ENCODE measurements at regions not wholly inside any gene's neighbourhood (a gene's known extent, or its start where the extent isn't known, plus 50 kb on each side); places are given as distances from the start of the nearest gene placed in this dataset.

DNA sequence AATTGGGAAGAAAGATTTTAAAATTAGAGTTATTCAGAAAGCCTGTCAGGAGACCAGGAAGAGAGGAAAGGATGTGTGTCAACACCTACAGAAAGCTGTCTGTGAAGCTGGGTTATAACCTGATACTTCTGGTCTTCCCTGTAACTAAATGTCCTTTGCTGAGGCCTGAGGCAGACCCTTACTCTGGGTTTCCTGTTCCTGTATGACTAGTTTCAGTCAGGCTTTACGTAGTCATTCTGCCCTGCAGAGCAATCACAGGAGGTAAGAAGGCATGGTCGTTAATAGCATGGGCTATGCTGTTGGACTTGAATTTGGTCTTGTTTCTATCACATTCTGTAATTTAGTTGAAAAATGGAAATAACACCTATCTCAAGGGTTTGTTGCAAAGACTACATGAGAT lies 110.5 kb upstream of the IGFBP7 start:
- peaks cover 6% of the 10 kb centered on the region for H3K9me3 Mint-ChIP-seq
- no peaks in the 10 kb centered on the region for H3K4me1 Mint-ChIP-seq
- H3K27ac Mint-ChIP-seq (ENCODE audit: unreplicated experiment), result no peak overlapping the region
- H3K27me3 Mint-ChIP-seq (ENCODE audit: low read depth), result no peaks in the 10 kb centered on the region
- DNase-seq (ENCODE audit: low read depth, low spot score), result no peak
- TF ChIP-seq, protein P1, sequence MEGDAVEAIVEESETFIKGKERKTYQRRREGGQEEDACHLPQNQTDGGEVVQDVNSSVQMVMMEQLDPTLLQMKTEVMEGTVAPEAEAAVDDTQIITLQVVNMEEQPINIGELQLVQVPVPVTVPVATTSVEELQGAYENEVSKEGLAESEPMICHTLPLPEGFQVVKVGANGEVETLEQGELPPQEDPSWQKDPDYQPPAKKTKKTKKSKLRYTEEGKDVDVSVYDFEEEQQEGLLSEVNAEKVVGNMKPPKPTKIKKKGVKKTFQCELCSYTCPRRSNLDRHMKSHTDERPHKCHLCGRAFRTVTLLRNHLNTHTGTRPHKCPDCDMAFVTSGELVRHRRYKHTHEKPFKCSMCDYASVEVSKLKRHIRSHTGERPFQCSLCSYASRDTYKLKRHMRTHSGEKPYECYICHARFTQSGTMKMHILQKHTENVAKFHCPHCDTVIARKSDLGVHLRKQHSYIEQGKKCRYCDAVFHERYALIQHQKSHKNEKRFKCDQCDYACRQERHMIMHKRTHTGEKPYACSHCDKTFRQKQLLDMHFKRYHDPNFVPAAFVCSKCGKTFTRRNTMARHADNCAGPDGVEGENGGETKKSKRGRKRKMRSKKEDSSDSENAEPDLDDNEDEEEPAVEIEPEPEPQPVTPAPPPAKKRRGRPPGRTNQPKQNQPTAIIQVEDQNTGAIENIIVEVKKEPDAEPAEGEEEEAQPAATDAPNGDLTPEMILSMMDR (conservative IDR thresholded peaks at IDR 0.05), result no peak
- H3K4me3 Mint-ChIP-seq, result no peak overlapping the region
- no peaks in the 10 kb centered on the region for H3K36me3 Mint-ChIP-seq (ENCODE audit: low read depth)

DNA sequence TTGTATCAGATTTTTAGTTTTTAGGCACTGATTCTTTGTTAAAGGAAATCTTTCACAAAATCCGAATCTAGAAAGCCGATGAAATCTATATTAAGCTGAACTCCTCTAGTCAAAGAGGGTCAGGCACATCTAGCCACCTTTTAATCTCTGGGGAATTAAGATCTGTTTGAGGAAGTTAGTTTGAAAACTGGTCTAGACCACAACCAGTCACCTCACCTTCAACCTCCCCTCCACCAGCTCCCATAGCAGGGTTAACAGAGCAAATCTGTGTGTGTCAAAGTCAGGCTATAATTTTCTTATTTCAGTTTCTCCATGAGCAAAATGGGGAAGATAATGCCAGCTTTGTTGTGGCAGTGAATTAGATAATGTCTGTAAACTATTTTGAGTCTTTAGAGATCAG lies 110.0 kb upstream of the IGFBP7 start:
- H3K27ac Mint-ChIP-seq (ENCODE audit: unreplicated experiment), result no peak overlapping the region
- DNase-seq (ENCODE audit: low read depth, low spot score), result no peak
- TF ChIP-seq, protein P1 (conservative IDR thresholded peaks at IDR 0.05), result no peak
- no peaks in the 10 kb centered on the region for H3K27me3 Mint-ChIP-seq (ENCODE audit: low read depth)
- H3K36me3 Mint-ChIP-seq (ENCODE audit: low read depth), result no peaks in the 10 kb centered on the region
- no peaks in the 10 kb centered on the region for H3K4me1 Mint-ChIP-seq
- no peak overlapping the region for H3K4me3 Mint-ChIP-seq
- peaks cover 3% of the 10 kb centered on the region for H3K9me3 Mint-ChIP-seq

- DNase-seq (ENCODE audit: low read depth, low spot score), result no peak
- Mint-ChIP-seq H3K4me1 (no peaks in the 10 kb centered on the region), H3K27me3 (ENCODE audit: low read depth) (no peaks in the 10 kb centered on the region), H3K4me3 (no peak overlapping the region), H3K9me3 (peaks cover 3% of the 10 kb centered on the region), H3K36me3 (ENCODE audit: low read depth) (no peaks in the 10 kb centered on the region), H3K27ac (ENCODE audit: unreplicated experiment) (no peak overlapping the region)
- TF ChIP-seq, protein P1 (conservative IDR thresholded peaks at IDR 0.05), result no peak
Measured at GRCh38 chr4:57219431-57219830, 109.2 kb upstream of the IGFBP7 start.

DNA sequence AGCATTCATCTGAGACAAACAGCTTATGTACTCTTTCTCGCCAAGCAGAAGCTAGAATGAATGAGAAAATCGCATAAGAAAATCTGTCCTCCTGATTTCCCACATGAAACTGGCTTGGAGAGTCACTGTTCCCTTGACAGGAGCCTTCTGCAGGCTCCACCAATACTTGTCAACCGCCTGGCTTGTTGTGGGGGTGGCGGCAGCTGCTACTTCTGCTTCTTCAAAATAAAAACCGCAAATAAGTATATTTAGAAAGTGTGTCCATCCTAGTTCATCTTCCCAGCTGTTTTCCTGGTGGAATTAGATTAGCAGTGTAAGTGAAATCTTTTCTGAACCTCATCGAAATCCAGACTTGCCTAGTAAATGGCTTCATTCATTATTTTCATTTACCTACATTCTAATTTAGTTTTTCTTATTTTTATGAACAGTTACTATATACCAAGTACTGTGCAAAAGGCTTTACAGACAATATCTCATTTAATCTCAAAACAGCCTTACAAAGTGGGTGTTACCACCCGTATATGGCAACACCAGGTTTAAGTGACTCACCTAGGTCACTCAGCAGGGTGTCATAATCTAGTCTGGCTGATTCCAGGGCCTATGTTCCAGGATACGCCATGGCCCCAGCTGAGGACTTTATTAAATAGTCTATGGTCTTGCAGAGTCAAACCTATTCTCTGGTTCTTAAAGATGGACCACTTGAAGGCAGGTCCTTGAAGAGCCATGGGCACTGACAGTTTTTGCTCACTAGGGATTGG lies 104.6 kb upstream of the IGFBP7 start:
- no peak overlapping the region for H3K4me3 Mint-ChIP-seq
- TF ChIP-seq, protein P1 (conservative IDR thresholded peaks at IDR 0.05), result no peak
- no peak for DNase-seq (ENCODE audit: low read depth, low spot score)
- H3K4me1 Mint-ChIP-seq, result no peaks in the 10 kb centered on the region
- H3K27ac Mint-ChIP-seq (ENCODE audit: unreplicated experiment), result no peak overlapping the region
- H3K27me3 Mint-ChIP-seq (ENCODE audit: low read depth), result no peaks in the 10 kb centered on the region
- peaks cover 5% of the 10 kb centered on the region for H3K9me3 Mint-ChIP-seq
- no peaks in the 10 kb centered on the region for H3K36me3 Mint-ChIP-seq (ENCODE audit: low read depth)

DNA sequence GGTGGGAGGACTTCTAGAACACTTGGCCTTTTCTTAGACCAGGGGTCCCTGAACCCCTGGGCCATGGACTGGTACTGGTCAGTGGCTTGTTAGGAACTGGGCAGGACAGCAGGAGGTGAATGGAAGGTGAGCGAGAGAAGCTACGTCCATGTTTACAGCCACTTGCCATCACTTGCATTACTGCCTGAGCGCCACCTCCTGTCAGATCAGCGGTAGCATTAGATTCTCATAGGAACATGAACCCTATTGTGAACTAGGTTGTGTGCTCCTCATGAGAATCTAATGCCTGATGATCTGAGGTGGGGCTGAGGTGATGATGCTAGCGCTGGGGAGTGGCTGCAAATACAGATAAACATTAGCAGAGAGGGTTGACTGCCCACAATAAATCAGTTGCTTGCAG lies 100.9 kb upstream of the IGFBP7 start:
- Mint-ChIP-seq H3K27me3 (ENCODE audit: low read depth) (no peaks in the 10 kb centered on the region), H3K9me3 (peaks cover 9% of the 10 kb centered on the region), H3K27ac (ENCODE audit: unreplicated experiment) (no peak overlapping the region), H3K4me1 (peaks cover under 1% of the 10 kb centered on the region), H3K4me3 (no peak overlapping the region), H3K36me3 (ENCODE audit: low read depth) (no peaks in the 10 kb centered on the region)
- no peak for DNase-seq (ENCODE audit: low read depth, low spot score)
- TF ChIP-seq, protein P1 (conservative IDR thresholded peaks at IDR 0.05), result no peak

Measured in neural crest cell (in vitro differentiated cells).